Epidermal melanocyte (primary cell): ENCODE measurements at regions not wholly inside any gene's neighbourhood (a gene's known extent, or its start where the extent isn't known, plus 50 kb on each side); places are given as distances from the start of the nearest gene placed in this dataset.
"Not testable (repeated sequence)": the region's sequence is repeated elsewhere in the genome, so short reads cannot be mapped to it uniquely, and the experiment has no call there.

ENCODE experiments used
- DNase-seq: peaks from one replicate; pipeline ENCODE4 v3.0.0; 2011; ENCODE audit warnings: low spot score; ENCODE audit not compliant: insufficient read length

DNA sequence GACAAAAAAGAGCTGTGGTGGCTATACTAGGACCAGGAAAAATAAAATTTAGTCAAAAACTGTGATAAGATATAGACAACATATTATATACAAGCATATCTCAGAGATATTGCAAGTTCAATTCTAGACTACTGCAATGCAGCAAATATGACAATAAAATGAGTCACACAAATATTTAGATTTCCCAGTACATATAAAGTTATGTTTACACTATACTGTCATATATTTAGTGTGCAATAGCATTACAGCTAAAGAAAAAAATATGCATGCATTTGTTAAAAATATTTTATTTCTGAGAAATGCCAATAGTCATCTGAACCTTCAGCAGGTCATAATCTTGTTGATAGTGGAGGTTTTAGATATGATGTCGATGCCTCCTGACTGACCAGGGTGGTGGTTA, 72.1 kb downstream of the AKR1C4 start:
- DNase-seq, result no peak

DNA sequence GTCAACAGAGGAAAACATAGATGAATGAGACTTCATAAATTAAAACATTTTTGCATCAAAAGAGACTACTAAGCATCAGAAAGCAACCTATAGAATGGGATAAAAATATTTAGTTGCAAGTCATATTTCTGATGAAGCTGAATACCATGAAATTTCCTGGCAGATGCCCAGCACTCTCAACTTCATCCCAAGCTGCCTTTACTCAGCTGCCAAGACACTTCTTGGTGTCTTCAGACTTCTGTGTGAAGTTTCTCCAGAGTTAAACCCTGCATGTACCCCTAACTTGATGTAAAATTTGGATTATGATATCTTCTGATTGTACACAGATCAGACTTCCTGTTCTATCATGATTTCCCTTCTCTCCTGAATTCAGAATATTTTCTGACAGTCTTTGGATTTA, 73.2 kb downstream of the AKR1C4 start:
- no peak for DNase-seq

DNA sequence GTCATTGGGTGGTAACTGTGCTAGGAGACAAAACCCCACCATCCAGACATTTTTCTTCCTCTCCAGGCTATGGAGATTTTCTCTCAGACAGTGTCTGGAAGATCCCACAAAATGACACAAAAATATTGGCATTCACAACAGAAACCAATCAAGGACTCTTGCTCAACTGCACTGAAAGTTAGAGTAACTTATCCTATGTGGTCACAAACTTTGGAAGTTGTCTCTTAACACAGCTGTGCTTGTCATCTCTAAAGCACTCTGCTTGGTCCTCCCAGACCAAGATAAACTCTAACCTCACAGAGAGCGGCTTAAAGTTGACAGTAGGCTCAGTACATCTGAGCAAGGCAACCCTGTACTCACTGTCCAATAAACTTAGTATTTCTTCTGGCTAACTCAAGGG, 74.9 kb downstream of the AKR1C4 start:
- DNase-seq, result no peak

DNA sequence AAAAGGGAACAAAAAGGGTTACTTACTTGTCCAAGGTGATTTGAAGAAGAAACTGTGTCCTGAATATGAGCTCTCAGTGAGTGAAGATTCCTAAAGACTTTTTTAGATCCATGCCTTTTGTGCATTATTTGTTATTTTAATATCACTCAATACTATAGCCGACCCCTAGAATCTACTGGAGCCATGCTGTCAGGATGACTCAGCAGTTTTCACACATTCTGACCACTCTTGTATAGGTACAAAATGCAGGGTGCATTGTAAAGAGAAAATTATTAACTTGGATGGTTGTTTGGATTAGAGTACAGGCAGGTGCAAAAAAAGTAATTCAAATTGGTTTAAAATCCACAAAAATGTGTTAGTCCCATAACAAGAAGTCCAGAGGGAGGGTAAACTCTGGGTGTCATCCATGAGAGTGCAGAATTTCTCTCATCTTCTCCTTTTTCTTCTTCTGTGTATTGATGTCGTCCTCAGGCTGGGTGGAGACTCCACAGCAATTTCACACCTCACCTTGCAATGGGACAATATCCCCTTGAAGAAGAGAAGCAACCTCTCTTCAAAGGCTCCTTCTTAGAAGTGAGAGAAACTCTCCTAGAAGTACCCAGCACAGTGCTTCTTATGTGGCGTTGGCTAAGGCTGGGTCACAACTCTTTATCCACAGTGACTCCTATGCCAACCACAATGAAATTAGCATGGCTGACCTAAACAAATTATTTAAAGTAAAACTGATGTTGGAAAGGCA, 75.6 kb downstream of the AKR1C4 start:
- no peak for DNase-seq

DNA sequence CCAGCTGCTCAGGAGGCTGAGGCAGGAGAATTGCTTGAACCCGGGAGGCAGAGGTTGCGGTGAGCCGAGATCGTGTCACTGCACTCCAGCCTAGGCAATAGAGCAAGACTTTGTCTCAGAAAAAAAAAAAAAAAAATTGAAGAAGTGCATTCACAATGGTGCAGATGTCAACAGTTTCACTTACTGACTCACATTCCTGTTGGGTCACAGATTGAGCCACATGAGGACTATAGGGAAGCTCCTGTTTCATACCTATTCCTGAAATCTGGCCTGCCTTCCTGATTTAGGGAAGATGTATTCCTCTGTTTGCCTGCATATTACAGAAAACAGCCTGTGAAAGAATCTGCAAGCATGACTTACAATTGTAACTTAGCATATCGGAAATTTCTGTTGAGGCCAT, 78.2 kb downstream of the AKR1C4 start:
- no peak for DNase-seq

DNA sequence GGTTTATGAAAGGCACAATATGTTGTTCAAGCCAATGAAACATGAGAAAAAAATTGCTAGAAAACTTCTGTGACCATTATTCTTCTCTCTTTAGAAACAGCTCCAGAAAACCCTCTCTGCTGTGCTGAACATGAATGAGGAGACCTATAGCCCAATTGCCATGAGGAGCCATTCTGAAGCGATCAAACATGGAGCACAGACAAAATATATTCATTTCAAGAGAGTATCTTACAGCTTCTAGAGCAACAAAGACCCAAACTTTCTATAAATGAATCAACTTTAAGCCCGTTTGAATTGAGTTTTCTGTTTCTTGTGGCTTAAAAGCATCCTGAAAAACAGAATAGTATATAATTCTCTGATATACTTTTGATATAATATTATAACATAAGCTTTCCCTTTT, 83.4 kb upstream of the UCN3 start:
- DNase-seq, result no peak

DNA sequence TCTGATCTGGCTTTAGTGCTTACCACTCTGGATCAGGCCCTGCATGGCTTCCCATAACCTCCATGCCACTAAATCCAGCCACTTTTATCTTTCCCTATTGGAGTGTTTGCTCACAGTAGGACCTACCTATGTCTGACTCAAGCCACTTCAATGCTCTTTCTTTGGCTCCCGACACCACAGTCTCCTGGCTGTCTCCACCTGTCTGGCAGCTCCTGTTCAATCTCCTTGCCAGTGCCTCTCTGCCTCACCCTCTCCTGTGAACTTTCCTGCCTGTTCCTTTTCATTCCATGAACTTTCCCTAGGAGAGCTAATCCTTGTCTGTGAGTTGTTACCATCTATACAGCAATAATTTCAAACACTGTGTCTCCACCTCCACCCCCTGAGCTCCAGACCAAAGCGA, 82.6 kb upstream of the UCN3 start:
- no peak for DNase-seq

DNA sequence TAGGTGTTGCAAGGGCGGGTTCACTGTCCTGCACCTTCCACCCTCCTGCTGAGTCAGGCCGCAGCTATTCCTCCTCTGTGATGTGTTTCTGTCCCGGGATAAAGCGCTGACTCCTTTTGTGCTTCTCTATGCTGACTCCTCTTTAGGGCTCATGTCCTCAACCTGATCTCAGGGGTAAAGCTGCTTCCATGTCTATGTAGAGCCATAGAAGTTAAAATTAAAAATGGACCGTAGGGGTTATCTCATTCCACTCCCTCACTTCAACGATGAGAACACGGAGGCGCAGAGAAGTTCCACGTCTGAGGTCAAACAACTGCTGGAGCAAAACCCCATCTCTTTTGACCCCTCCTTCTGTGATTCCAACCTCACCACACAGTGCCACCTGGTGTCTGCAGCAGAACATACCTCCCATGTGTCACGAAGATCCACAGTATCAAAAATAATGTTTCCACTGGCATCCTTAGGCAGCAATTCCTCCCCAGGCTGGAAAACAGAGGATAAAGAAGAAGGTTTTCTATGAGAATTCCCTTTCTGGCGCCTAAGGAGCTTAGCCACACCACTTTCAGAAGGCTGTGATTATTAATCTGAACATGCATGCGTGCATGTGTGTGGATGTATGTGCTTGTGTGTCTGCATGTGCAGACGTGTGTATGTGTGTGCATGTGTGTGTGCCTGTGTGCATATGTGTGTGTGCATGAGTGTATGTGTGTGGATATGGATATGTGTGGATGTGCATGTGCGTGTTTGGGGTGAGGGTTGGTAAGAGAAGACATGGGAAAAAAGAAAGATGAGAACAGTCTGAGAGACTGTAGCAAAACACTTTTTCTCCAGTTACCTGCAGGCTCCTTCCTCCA, 81.2 kb upstream of the UCN3 start:
- DNase-seq, result no peak

DNA sequence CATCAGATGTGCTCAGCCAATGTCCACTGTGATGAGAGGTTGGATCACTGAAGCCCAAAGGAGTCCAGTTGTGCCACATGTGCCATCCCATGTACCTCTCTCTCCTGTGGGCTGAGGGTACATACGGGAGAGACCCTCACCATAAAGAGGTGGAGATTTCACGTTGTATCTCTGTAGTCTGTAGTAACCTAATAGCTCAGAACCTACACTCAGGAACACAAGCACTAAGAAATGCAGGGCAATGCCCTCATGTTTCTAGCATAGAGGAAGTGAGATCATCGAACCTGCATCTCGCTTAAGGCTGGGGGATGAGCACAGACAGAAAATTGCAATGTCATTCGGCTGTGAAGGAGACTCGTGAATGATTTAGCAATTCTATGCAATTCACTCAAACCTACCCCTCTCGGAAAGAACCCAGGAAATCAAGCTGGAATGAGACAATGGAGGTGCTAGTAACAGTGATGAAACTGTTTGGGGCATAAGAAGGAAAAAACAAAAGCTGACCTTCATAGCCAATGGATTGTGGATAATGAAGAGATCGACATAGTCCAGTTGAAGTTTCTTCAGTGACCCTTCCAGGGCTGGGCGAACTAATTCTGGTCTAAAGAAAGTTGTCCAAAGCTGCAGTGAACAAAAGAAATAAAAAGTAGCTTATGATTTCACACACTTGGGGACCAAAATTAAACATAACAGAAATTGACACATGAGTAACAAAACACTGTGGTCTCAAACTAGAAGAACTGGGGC, 80.3 kb upstream of the UCN3 start:
- no peak for DNase-seq

DNA sequence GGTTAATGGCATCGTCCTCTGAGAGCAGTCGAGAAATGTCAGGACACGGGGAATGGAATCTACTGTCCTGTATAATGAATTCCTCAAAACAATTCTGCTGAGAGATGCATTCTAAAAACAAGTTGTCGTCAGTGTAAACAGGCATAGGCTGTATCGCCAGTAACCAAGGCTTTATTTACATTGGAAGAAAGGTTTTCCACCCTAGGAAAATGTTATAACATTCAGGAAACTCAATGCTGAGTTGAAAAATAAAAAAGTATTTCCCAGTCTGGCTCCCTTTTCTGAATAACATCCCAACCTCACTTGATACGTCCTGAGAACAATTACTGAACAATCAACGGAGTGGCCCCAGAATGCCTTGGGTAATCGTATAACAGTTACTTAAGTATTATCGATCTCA, 79.6 kb upstream of the UCN3 start:
- no peak for DNase-seq

DNA sequence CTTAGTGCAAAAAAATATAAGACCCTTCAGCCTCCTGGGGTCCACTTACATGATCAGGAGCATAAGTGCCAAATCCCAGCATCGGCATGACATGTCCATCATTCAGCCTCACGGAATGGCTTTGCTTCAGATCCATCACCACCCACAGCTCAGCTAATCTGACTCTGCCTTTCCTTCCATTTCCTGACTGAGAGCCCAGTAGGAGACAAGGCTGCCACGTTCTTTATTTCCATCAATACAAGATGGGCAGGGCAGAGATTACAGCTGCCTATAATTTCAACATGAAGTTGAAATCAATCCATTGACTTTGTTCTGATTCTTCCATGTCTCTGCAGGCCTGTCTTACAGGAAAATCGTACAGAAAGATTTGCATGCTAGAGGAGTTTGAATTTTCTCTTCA, 76.4 kb upstream of the UCN3 start:
- DNase-seq, result no peak

DNA sequence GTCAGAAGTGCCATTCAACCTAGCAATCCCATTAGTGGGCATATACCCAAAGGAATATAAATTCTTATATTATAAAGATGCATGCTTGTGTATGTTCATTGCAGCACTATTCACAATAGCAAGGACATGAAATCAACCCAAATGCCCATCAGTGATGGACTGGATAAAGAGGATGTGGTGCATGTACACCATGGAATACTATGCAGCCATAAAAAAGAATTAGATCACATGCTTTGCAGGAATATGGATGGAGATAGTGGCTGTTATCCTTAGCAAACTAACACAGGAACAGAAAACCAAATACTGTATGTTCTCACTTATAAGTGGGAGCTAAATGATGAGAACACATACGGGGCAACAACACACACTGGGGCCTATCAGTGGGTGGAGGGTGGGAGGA, 75.5 kb upstream of the UCN3 start:
- not testable (repeated sequence) for DNase-seq

DNA sequence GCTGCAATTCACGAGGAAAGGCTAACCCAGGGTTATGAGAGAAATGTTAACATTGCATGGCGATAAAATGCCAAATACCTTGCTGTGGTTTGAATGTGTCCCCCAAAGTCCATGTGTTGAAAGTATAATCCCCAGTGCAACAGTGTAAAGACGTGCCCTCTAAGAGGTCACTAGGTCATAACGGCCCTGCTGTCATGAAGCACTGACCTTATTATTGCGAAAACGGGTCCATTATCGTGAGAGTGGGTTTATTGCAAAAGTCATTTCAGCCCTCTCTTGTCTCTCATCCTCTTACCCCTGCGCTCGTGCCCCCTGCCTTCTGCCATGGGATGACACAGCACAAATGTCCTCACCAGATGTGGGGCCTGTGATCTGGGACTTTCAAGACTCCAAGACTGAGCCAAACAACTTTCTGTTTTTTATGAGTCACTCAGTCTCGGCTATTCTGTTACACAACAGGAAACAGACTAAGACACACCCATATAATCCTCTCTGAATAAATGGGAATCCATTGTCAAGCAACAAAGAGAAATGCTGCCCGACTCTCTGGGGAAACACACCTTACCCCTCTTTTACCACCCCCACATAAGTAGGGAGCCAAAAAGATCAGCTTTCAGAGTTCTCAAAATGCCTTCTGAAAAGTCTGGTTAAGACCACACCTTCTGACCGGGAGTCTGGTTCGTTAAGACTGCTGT, 73.1 kb upstream of the UCN3 start:
- peak; percentile 54 for DNase-seq

DNA sequence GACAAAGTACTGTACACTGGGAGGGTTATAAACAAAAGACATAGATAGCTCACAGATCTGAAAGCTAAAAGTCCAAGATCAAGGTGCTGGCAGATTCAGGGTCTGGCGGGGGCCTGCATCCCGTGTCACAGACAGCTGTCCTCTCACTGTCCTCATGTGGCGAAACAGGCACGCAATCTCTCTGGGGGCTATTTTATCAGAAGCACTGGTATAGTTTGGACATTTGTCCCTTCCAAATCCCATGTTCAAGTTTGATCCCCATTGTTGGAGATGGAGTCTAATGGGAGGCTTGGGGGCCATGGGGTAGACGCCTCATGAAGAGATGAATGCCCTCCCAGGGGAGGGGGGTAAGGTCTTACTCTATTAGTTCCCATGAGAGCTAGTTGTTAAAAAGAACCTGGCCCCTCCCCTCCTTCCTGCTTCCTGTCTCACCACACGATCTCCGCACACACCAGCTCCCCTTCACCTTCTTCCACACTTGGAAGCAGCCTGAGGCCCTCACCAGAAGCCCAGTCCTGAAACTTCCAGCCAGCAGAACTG, 72.5 kb upstream of the UCN3 start:
- DNase-seq, result no peak

DNA sequence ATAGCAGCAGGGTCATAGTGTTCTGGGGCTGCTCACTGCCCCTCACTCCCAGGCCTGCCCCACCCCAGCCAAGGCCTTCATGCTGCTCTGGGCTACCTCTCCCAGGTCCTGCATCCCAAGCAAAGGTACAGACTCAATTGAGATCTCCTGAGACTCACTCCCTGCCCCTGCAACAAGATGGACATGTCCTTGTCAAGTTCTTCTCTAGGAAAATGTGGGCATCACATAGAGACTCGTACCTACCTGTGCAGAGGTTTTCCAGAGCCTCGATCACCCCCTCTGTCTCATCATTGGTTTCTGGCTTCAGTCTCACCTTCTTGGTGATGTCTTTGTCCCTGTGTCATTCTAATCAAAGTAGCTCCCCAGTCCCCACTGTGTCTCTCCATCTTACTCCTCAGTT, 71.8 kb upstream of the UCN3 start:
- DNase-seq, result not testable (repeated sequence)

DNA sequence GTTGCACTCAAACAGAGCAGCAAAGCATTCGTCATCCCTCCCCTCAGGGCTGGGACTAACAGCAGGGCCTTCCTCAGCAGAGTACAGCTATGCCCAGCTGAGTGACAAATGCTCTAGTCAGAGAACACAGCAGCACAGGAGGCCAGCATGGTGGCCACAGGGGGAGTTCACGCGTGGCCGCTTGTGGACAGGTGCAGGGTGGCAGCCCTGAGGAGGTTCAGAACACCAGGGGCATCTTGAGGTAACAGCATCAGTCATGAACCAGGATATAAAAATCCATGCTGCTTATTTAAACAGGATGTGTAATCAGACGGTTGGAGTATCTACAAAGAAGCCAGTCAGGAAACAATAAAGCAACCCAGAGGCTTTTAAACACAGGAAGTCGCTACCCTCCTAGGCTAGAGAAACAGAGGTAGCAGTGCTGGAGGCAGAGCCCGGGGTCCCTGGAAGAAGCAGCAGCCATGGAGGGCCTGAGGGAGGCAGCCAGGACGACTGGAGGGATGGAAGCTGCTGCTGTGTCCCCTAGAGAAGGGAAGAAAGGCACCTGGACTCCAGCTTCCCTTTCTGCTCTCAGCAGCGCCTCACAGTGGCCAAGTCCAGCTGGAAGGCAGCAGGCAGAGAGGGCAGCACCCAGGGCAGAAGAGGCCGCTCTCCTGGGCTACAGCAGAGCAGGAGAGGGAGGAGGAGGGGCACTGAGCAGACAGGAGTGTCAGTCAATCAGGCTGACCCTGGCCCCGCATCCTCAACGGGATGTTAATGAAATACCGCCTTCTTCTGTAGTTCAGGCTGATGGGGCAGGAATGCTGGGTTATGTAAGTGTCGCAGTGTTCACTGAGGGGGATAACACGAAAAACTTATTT, 70.8 kb upstream of the UCN3 start:
- no peak for DNase-seq

DNA sequence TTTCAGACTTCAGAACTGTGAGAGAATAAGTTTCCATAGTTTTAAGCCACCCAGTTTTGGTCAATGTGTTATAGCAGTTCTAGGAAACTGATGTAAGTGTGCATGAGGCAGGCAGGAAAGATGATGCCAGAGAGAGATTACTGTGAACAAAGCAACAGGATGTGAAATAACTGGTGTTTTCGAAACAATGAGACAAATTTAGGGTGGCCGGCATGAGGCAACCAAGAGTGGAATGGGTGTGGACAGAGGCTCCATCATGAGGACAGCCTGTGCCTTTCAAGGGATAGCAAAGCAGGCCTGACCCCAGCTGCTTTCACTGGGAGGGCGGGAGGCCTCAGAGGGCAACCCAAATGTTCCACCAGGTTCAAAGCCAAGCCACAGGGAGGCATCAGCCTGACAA, 67.3 kb upstream of the UCN3 start:
- DNase-seq, result no peak

DNA sequence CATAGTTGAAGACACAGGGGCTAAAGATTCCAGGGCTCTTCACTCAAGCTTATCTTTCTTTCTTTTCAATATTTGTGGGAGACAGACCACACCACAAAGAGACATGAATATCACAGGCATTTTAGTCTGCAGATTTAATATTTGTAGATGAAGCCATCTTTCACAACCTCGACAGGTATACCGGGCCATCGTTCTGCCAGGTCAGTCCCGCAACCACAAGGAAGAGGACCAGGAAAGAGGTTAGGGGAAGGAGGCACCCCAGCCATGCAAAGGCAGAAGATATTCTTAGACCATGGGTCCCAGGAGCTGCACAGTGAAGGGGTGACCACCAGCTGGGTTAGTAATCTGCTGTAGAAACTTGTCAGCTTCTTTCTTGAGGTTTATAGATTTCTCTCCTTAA, 66.8 kb upstream of the UCN3 start:
- DNase-seq, result no peak

DNA sequence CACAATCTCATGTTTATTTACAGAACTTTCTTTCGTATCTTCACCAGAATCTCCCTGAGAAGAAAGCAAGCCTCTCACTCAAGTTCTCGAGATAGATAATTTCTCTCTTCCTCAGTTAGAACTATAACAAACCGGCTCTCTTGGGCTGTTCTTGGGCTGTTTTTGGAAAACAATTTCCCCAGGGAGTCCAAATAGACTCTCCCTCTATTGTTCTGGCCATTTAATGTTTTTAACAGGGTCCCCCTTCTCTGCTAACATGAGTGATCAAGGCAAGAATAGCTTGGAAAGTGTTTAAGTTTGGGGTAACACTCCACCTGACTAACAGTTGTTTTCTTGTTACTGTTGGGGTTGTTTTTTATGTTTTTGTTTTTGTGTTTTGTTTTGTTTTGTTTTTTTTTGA, 64.8 kb upstream of the UCN3 start:
- no peak for DNase-seq

DNA sequence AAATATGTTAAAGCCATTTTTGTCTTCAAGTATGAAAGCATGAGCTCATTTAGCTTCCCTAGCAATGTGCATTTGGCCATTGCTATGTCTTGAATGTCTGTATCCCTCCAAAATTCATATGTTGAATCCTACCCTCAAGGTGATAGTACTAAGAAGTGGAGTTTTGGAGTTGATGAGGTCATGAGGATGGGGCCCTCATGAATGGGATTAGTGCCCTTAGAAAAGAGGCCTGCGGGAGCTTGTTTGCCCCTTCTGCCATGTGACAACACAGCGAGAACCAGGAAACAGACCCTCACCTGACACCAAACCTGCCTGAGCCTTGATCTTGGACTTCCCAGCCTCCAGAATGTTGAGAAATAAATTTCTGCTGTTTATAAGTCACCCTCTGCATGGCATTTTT, 61.3 kb upstream of the UCN3 start:
- DNase-seq, result no peak
